OCI-LY1 (cell line): ENCODE measurements at regions not wholly inside any gene's neighbourhood (a gene's known extent, or its start where the extent isn't known, plus 50 kb on each side); places are given as distances from the start of the nearest gene placed in this dataset.

Experiments
- H2AFZ ChIP-seq: fragments of 200-600 bp; sonication (generic), shearing (Covaris generic); 2 replicates; pipeline ENCODE4 v1.6.0; 2014; ENCODE audit warnings: antibody characterized with exemption, mild to moderate bottlenecking, low read length
- H3F3A ChIP-seq: fragments of 200-600 bp; sonication (generic), shearing (Covaris generic); 2 replicates; pipeline ENCODE4 v1.6.0; 2014; ENCODE audit warnings: mild to moderate bottlenecking, antibody characterized with exemption, low read length, moderate library complexity; ENCODE audit not compliant: insufficient read depth
- H3K27ac ChIP-seq: fragments of 200-600 bp; sonication (generic); 2 replicates; pipeline ENCODE4 v1.5.1; 2014; ENCODE audit warnings: low read length, mixed run types, mild to moderate bottlenecking, low read depth; ENCODE audit not compliant: poor library complexity, severe bottlenecking
- H3K27me3 ChIP-seq: fragments of 200-600 bp; sonication (generic); 2 replicates; pipeline ENCODE4 v1.6.0; 2014; ENCODE audit warnings: antibody characterized with exemption, mild to moderate bottlenecking, low read length, moderate library complexity; ENCODE audit not compliant: insufficient read depth
- H3K36me3 ChIP-seq: fragments of 200-600 bp; sonication (generic); 2 replicates; pipeline ENCODE4 v1.6.1; 2014; ENCODE audit warnings: mild to moderate bottlenecking, antibody characterized with exemption, low read length, moderate library complexity, mixed read lengths; ENCODE audit not compliant: insufficient read depth
- H3K4me1 ChIP-seq: fragments of 200-600 bp; sonication (generic); 2 replicates; pipeline ENCODE4 v1.5.1; 2014; ENCODE audit warnings: mild to moderate bottlenecking, low read length, moderate library complexity; ENCODE audit not compliant: insufficient read depth, severe bottlenecking
- H3K4me2 ChIP-seq: fragments of 200-600 bp; sonication (generic), shearing (Covaris generic); 2 replicates; pipeline ENCODE4 v1.6.1; 2014; ENCODE audit warnings: low read length
- H3K4me3 ChIP-seq: fragments of 200-600 bp; sonication (generic); 2 replicates; pipeline ENCODE4 v1.5.1; 2014; ENCODE audit warnings: low read length, low read depth, mild to moderate bottlenecking, mixed read lengths; ENCODE audit not compliant: poor library complexity, severe bottlenecking
- H3K79me2 ChIP-seq: fragments of 200-600 bp; shearing (Covaris generic); 2 replicates; pipeline ENCODE4 v1.6.1; 2016; ENCODE audit warnings: mixed run types, low read length, mixed read lengths; ENCODE audit not compliant: insufficient read depth
- H3K9ac ChIP-seq: fragments of 200-600 bp; sonication (generic), shearing (Covaris generic); 2 replicates; pipeline ENCODE4 v1.6.1; 2014; ENCODE audit warnings: mild to moderate bottlenecking, low read length, mixed read lengths
- H3K9me2 ChIP-seq: fragments of 200-600 bp; sonication (generic), shearing (Covaris generic); 2 replicates; pipeline ENCODE4 v1.6.1; 2014; ENCODE audit warnings: low read depth, mild to moderate bottlenecking, low read length, mixed read lengths
- H3K9me3 ChIP-seq: fragments of 200-600 bp; shearing (Covaris generic); 2 replicates; pipeline ENCODE4 v1.6.1; 2014; ENCODE audit warnings: low read length, mixed read lengths
- H4K20me1 ChIP-seq: fragments of 200-600 bp; sonication (generic), shearing (Covaris generic); 2 replicates; pipeline ENCODE4 v1.6.0; 2016; ENCODE audit warnings: mild to moderate bottlenecking, low read length; ENCODE audit not compliant: insufficient read depth
- CTCF ChIP-seq: fragments of 200-600 bp; sonication (generic), shearing (Covaris generic); IDR thresholded peaks from 2 replicates; pipeline ENCODE4 v1.5.1; 2017; ENCODE audit warnings: mild to moderate bottlenecking, antibody characterized with exemption, low read length, moderate library complexity, mixed read lengths
- EZH2 ChIP-seq: fragments of 200-600 bp; sonication (generic), shearing (Covaris generic); IDR thresholded peaks from 2 replicates; pipeline ENCODE4 v1.8.0; 2017; ENCODE audit warnings: borderline replicate concordance, mixed run types, mild to moderate bottlenecking, antibody characterized with exemption, low read length, moderate library complexity, mixed read lengths

- H3K9me3 ChIP-seq: no peaks in the 10 kb centered on the region
- no peak overlapping the region for H3K9ac ChIP-seq
- TF ChIP-seq EZH2 (no peak), CTCF (no peak)
- no peaks in the 10 kb centered on the region for H3K79me2 ChIP-seq
- H3F3A ChIP-seq: no peaks in the 10 kb centered on the region
- H3K27ac ChIP-seq: no peak overlapping the region
- H3K4me2 ChIP-seq: no peak overlapping the region
- H3K9me2 ChIP-seq: no peaks in the 10 kb centered on the region
- no peaks in the 10 kb centered on the region for H4K20me1 ChIP-seq
- no peaks in the 10 kb centered on the region for H3K4me1 ChIP-seq
- H3K27me3 ChIP-seq: peaks cover 19% of the 10 kb centered on the region
- no peak overlapping the region for H3K4me3 ChIP-seq
- no peak overlapping the region for H2AFZ ChIP-seq
- H3K36me3 ChIP-seq: no peaks in the 10 kb centered on the region
These were observed 187.0 kb upstream of the C14orf180 start for GRCh38 chr14:104392396-104393198.

- no peaks in the 10 kb centered on the region for H3K79me2 ChIP-seq
- H2AFZ ChIP-seq: no peak overlapping the region
- no peaks in the 10 kb centered on the region for H3K36me3 ChIP-seq
- H3K9ac ChIP-seq: no peak overlapping the region
- no peaks in the 10 kb centered on the region for H3K9me3 ChIP-seq
- H3K27ac ChIP-seq: no peak overlapping the region
- H3K9me2 ChIP-seq: no peaks in the 10 kb centered on the region
- no peak overlapping the region for H3K4me3 ChIP-seq
- peaks cover 19% of the 10 kb centered on the region for H3K27me3 ChIP-seq
- no peak overlapping the region for H3K4me2 ChIP-seq
- TF ChIP-seq EZH2: no peak
- TF ChIP-seq CTCF: no peak
- H3F3A ChIP-seq: no peaks in the 10 kb centered on the region
- no peaks in the 10 kb centered on the region for H3K4me1 ChIP-seq
- H4K20me1 ChIP-seq: no peaks in the 10 kb centered on the region
These were observed 186.2 kb upstream of the C14orf180 start for GRCh38 chr14:104393199-104393897.

- no peak overlapping the region for H3K9ac ChIP-seq
- no peaks in the 10 kb centered on the region for H4K20me1 ChIP-seq
- H3K4me2 ChIP-seq: no peak overlapping the region
- H3K27me3 ChIP-seq: peaks cover 19% of the 10 kb centered on the region
- H2AFZ ChIP-seq: no peak overlapping the region
- H3K36me3 ChIP-seq: no peaks in the 10 kb centered on the region
- TF ChIP-seq CTCF: no peak
- no peak for TF ChIP-seq EZH2
- no peaks in the 10 kb centered on the region for H3K9me2 ChIP-seq
- no peaks in the 10 kb centered on the region for H3K4me1 ChIP-seq
- no peak overlapping the region for H3K27ac ChIP-seq
- no peak overlapping the region for H3K4me3 ChIP-seq
- H3K79me2 ChIP-seq: no peaks in the 10 kb centered on the region
- no peaks in the 10 kb centered on the region for H3F3A ChIP-seq
- no peaks in the 10 kb centered on the region for H3K9me3 ChIP-seq
These were observed 185.6 kb upstream of the C14orf180 start for GRCh38 chr14:104393898-104394381.
